Astrocyte of the cerebellum (primary cell): ENCODE measurements at regions not wholly inside any gene's neighbourhood (a gene's known extent, or its start where the extent isn't known, plus 50 kb on each side); places are given as distances from the start of the nearest gene placed in this dataset.

Source experiments
- DNase-seq: peaks from one replicate; pipeline ENCODE4 v3.0.0-alpha.2; 2011; ENCODE audit warnings: low read depth
- H3K4me3 ChIP-seq: 2 replicates; pipeline ENCODE4 v1.5.1; 2011; ENCODE audit warnings: mild to moderate bottlenecking, low read depth, low read length, moderate library complexity
- in situ Hi-C: cut with HindIII; loops from 2 replicates; pipeline ENCODE4 v1.10.0; 2017; ENCODE audit warnings: low sequenced_read_pairs
- TF ChIP-seq, protein P1 (sequence below): IDR thresholded peaks from 2 replicates; pipeline ENCODE4 v1.5.1; 2012; ENCODE audit warnings: low read length, low read depth, moderate library complexity, mild to moderate bottlenecking; ENCODE audit errors: missing control alignments

DNA sequence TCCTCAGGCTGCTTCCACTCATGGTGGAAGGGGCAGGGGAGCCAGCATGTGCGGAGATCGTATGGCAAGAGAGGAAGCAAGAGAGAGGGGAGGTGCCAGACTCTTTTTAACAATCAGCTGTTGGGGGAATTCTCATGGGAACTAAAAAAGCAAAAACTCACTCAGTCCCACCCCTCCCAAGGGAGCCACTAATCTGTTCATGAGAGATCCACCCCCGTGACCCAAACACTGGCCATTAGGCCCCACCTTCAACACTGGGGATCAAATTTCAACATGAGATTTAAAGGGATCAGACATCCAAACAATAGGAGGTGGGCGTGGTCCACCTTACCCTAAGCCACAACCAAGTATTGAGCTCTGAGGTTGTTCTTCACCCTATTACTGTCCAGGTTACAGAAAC is 375.1 kb downstream of the GRIN2B start:
- no peak for DNase-seq
- in situ Hi-C loops: no loop called here
- no peak overlapping the region for H3K4me3 ChIP-seq
- TF ChIP-seq, protein P1, sequence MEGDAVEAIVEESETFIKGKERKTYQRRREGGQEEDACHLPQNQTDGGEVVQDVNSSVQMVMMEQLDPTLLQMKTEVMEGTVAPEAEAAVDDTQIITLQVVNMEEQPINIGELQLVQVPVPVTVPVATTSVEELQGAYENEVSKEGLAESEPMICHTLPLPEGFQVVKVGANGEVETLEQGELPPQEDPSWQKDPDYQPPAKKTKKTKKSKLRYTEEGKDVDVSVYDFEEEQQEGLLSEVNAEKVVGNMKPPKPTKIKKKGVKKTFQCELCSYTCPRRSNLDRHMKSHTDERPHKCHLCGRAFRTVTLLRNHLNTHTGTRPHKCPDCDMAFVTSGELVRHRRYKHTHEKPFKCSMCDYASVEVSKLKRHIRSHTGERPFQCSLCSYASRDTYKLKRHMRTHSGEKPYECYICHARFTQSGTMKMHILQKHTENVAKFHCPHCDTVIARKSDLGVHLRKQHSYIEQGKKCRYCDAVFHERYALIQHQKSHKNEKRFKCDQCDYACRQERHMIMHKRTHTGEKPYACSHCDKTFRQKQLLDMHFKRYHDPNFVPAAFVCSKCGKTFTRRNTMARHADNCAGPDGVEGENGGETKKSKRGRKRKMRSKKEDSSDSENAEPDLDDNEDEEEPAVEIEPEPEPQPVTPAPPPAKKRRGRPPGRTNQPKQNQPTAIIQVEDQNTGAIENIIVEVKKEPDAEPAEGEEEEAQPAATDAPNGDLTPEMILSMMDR: no peak

DNA sequence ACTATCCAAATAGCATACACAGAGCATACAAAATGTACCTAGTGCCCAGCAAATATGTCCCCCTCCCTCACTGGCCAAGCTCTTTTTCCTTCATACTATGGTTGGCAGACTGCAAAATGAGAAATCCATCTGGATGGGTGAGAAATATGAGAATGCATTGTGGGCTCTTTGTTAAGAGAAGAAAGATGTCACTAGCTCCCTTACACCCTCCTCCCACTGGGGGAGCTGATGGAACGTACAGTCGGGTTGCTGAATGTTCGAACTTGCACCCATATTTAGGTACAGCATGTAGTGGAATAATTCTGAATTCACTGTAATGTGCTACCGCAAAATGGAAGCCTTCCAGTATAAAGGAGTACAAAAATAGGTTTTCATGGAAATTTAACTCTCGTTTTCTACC is 377.4 kb downstream of the GRIN2B start:
- H3K4me3 ChIP-seq: no peak overlapping the region
- in situ Hi-C loops: no loop called here

DNA sequence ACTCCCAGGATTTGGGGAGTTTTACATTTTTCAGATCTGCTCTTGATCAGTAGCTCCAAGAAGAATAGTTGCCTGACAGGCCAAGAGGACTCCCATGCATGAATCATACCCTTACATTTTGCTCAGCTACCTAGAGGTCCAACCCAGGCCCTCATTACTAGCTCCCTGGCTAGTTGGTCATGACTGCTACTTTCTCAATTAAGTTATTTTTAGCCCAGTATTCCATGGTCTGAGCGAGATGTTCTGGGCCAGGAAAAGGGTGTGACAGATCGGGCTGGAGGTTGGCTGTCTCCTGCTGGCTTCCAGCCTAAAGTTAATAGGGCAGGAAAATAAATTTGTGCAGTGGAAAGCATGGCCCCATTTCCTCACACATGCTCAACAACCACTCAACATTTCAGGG is 379.2 kb downstream of the GRIN2B start:
- H3K4me3 ChIP-seq: no peak overlapping the region
- TF ChIP-seq, protein P1: no peak
- in situ Hi-C loops: no loop called here
- DNase-seq: no peak

More for the DNA sequence above, 377.4 kb downstream of the GRIN2B start:
- TF ChIP-seq, protein P1: no peak
- DNase-seq: no peak

DNA sequence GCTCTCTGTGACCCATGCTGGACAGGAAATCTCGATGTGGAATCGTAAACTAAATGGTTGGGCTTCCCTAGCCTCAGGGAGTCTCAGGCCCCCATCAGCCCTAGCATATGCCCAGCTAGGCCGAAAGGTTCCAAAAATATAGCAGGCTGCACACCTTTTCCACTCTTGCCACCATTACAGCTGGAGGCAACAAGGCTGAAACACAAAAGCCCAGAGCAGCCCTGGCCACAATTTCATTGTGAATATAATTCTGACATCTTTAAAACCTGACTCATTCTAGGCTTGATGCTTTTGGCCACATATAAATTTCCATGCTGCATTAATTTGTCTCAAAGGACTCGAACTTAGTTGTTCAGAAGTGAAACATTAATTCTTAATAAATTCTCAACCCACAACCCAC is 382.2 kb downstream of the GRIN2B start:
- H3K4me3 ChIP-seq: no peak overlapping the region
- in situ Hi-C loops: no loop called here
- DNase-seq: no peak
- TF ChIP-seq, protein P1: no peak

DNA sequence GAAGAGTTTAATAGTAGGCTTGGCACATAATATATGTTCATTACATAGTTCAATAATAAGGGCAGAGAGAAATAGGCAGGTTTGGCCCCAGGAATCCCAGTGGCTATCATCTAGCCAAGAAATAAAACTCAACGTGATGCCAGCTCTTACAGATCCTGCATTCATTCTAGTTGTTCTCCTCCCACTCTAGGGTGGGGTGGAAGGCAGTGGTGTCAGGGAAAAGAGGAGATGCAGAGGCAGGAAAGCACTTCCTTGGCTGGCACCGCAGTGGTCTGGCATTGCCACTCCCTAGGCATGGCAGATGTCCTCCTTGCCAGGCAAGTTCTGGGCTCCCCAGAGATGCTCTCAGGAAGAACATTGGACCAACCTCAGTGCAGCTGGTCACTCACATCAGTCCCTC is 383.6 kb downstream of the GRIN2B start:
- TF ChIP-seq, protein P1: no peak
- DNase-seq: no peak
- in situ Hi-C loops: no loop called here
- H3K4me3 ChIP-seq: no peak overlapping the region

DNA sequence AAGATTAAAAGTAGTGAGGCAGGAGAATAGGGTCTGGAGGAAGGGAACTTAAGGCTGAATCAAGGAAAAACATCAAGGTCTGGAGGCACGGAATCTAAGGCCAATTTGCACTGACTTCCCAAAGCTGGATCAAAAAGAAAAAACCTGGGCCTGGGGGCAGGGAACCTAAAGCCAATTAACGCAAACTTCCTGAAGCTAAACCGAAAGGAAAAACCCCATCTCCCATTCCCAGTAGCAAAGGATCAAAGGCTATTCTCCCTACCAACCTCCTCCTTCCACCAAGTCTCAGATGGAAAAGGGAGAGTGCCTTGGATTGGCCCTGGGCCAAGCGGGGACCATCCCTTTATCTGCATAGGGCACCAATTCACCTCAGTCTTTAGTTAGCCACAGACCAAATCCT is 384.2 kb downstream of the GRIN2B start:
- TF ChIP-seq, protein P1: no peak
- H3K4me3 ChIP-seq: no peak overlapping the region
- DNase-seq: no peak
- in situ Hi-C loops: no loop called here

DNA sequence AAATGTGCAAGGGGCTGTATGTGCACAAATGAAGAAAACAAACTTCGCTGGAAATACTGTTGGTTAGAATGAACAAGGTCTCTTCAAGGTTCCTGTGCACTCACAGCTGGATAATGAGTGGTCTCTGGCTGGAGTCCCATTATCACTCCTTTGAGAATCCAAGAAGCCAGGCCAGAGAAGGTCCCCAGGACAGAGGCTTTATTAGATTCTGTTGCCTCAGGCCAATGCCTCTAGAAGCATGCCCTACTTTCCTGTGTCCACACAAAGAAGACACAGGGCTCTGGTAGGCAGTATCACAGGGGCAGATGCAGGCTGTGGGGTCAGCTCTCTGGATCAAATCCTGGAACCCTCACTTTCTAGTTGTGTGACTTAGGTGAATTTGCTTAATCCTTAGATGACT is 384.7 kb downstream of the GRIN2B start:
- TF ChIP-seq, protein P1: no peak
- in situ Hi-C loops: no loop called here
- no peak for DNase-seq
- no peak overlapping the region for H3K4me3 ChIP-seq
